Gastrocnemius medialis (tissue), 4 donors: ENCODE measurements at regions not wholly inside any gene's neighbourhood (a gene's known extent, or its start where the extent isn't known, plus 50 kb on each side); places are given as distances from the start of the nearest gene placed in this dataset.

Experiments
- ATAC-seq, 2 donors: fragments of 150-250 bp; one replicate each; pipeline ENCODE4 v1.9.1; 2016
- DNase-seq, 2 donors: peaks; one replicate each; pipeline ENCODE4 v3.0.0-alpha.2; 2019
- H3K27ac ChIP-seq, 4 donors: fragments of 200-600 bp; sonication (generic); 1 replicate in 1 of 4; 2 replicates in 3 of 4; pipeline ENCODE4 v1.5.1; 2016 to 2018; ENCODE audit warnings: mild to moderate bottlenecking in 2 of 4, moderate library complexity in 1 of 4
- H3K27me3 ChIP-seq, 3 donors: fragments of 200-600 bp; sonication (generic) in 2 of 3; 1 replicate in 1 of 3; 2 replicates in 2 of 3; pipeline versions ENCODE4 v1.5.1 to v1.6.0; 2016 to 2019; ENCODE audit warnings: mild to moderate bottlenecking in 1 of 3, moderate library complexity in 1 of 3
- H3K36me3 ChIP-seq, 2 donors: fragments of 200-600 bp; sonication (generic) in 1 of 2; one replicate each; pipeline ENCODE4 v1.5.1; 2017 to 2018
- H3K4me1 ChIP-seq, 2 donors: fragments of 200-600 bp; sonication (generic) in 1 of 2; one replicate each; pipeline ENCODE4 v1.5.1; 2016 to 2017; ENCODE audit warnings: mild to moderate bottlenecking in 2 of 2
- H3K4me3 ChIP-seq, 4 donors: fragments of 200-600 bp; sonication (generic) in 3 of 4; 1 replicate in 1 of 4; 2 replicates in 3 of 4; pipeline ENCODE4 v1.5.1; 2016 to 2019; ENCODE audit warnings: mild to moderate bottlenecking in 2 of 4
- H3K9me3 ChIP-seq, 3 donors: fragments of 200-600 bp; sonication (generic) in 2 of 3; 1 replicate in 1 of 3; 2 replicates in 2 of 3; pipeline ENCODE4 v1.5.1; 2016 to 2019
- CTCF ChIP-seq, 5 experiments: fragments of 450-650 bp in 3 of 5; fragments of 200-600 bp in 2 of 5; sonication (generic) in 2 of 5; IDR thresholded peaks in 4 of 5; conservative IDR thresholded peaks in 1 of 5; 1 replicate in 4 of 5; 2 replicates in 1 of 5; pipeline ENCODE4 v1.5.1; 2016 to 2019; ENCODE audit warnings: antibody characterized with exemption in 5 of 5, mild to moderate bottlenecking in 3 of 5, moderate library complexity in 3 of 5
- POLR2A ChIP-seq, 2 donors: fragments of 450-650 bp; IDR thresholded peaks; one replicate each; pipeline ENCODE4 v1.6.1; 2017; ENCODE audit warnings: antibody characterized with exemption in 2 of 2, mild to moderate bottlenecking in 2 of 2, moderate library complexity in 2 of 2
- in situ Hi-C, 4 donors: fragments of 200-750 bp; cut with MboI; loops; one replicate each; pipeline versions ENCODE4 v1.15.0 to v1.8.0; 2017; ENCODE audit warnings: low sequenced_read_pairs in 4 of 4
- intact Hi-C: fragments of 100-400 bp; cut with DNase I; formaldehyde crosslinking; loops from one replicate; pipeline ENCODE4 v1.15.1; 2023; ENCODE audit warnings: low total_unique reads

GRCh38 chr20:56693217-56693616 lies 64.1 kb downstream of the TFAP2C start:
- TF ChIP-seq CTCF (IDR thresholded peaks at IDR 0.05 in 4 of 5, conservative IDR thresholded peaks at IDR 0.05 in 1 of 5) = no peak
- no peak for TF ChIP-seq POLR2A (IDR thresholded peaks at IDR 0.05)
- DNase-seq (no peak), ATAC-seq (no peak)
- intact Hi-C loops = no loop called here
- Histone ChIP-seq H3K4me1 (no peaks in the 10 kb centered on the region), H3K9me3 (no peaks in the 10 kb centered on the region), H3K27ac (no peak overlapping the region), H3K36me3 (no peaks in the 10 kb centered on the region), H3K4me3 (no peak overlapping the region), H3K27me3 (no peaks in the 10 kb centered on the region)
- in situ Hi-C loops = no loop called here

GRCh38 chr20:56697476-56697875 lies 68.4 kb downstream of the TFAP2C start:
- intact Hi-C loops (no loop called here), in situ Hi-C loops (no loop called here)
- Histone ChIP-seq H3K4me3 (no peak overlapping the region), H3K4me1 (no peaks in the 10 kb centered on the region), H3K27me3 (no peaks in the 10 kb centered on the region), H3K27ac (no peak overlapping the region), H3K9me3 (no peaks in the 10 kb centered on the region), H3K36me3 (no peaks in the 10 kb centered on the region)
- TF ChIP-seq POLR2A (IDR thresholded peaks at IDR 0.05) (no peak), CTCF (IDR thresholded peaks at IDR 0.05 in 4 of 5, conservative IDR thresholded peaks at IDR 0.05 in 1 of 5) (no peak)
- ATAC-seq (no peak), DNase-seq (no peak)

- in situ Hi-C loops = no loop called here
- no peak overlapping the region for H3K4me3 ChIP-seq
- no peaks in the 10 kb centered on the region for H3K36me3 ChIP-seq
- H3K9me3 ChIP-seq = no peaks in the 10 kb centered on the region
- H3K4me1 ChIP-seq = no peaks in the 10 kb centered on the region
- no peak overlapping the region for H3K27ac ChIP-seq
- DNase-seq = no peak
- intact Hi-C loops = no loop called here
- ATAC-seq = no peak
- H3K27me3 ChIP-seq = no peaks in the 10 kb centered on the region
- TF ChIP-seq CTCF (IDR thresholded peaks at IDR 0.05 in 4 of 5, conservative IDR thresholded peaks at IDR 0.05 in 1 of 5) (no peak), POLR2A (IDR thresholded peaks at IDR 0.05) (no peak)
Measured at GRCh38 chr20:56698297-56698696, 69.2 kb downstream of the TFAP2C start.

- H3K9me3 ChIP-seq = no peaks in the 10 kb centered on the region
- TF ChIP-seq POLR2A (IDR thresholded peaks at IDR 0.05) = no peak
- no peak for TF ChIP-seq CTCF (IDR thresholded peaks at IDR 0.05 in 4 of 5, conservative IDR thresholded peaks at IDR 0.05 in 1 of 5)
- ATAC-seq (no peak), DNase-seq (no peak)
- no peaks in the 10 kb centered on the region for H3K4me1 ChIP-seq
- H3K27me3 ChIP-seq = no peaks in the 10 kb centered on the region
- intact Hi-C loops = no loop called here
- H3K4me3 ChIP-seq = no peak overlapping the region
- in situ Hi-C loops = no loop called here
- H3K27ac ChIP-seq = no peak overlapping the region
- H3K36me3 ChIP-seq = no peaks in the 10 kb centered on the region
Measured at GRCh38 chr20:56698749-56699148, 69.6 kb downstream of the TFAP2C start.
